ENCODE measurements at regions not wholly inside any gene's neighbourhood (a gene's known extent, or its start where the extent isn't known, plus 50 kb on each side); places are given as distances from the start of the nearest gene placed in this dataset.
"Not testable (repeated sequence)": the region's sequence is repeated elsewhere in the genome, so short reads cannot be mapped to it uniquely, and the experiment has no call there.

DNA sequence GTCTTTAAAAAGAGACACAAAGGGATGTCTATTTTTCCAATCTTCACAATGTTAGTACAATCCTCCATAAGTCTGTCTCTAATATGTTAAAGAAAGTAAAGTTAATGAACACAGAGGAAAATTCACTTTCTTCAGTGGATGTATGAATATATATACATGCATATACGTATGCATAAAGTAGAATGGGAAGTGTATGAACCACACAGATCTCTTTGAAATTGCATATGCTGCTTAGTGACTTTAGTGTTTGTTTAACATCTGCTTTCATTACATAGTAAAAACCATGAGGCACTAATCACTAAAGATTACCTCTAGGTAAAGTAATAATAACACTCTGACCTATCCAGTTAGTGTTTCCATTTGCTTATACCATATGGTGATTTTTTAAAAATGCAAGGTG is 451.2 kb downstream of the SEMA3D start:
- Histone ChIP-seq H3K9me3 (no peaks in the 10 kb centered on the region), H3K4me3 (ENCODE audit: low read depth in 2 of 2, low read length in 1 of 2) (no peak overlapping the region), H3K4me2 (no peak overlapping the region), H3K4me1 (ENCODE audit: control insufficient read depth in 1 of 2, insufficient read depth in 2 of 2, low read depth in 1 of 2, low read length in 1 of 2) (no peaks in the 10 kb centered on the region), H3K79me2 (ENCODE audit: insufficient read depth) (no peaks in the 10 kb centered on the region), H3K9me2 (no peaks in the 10 kb centered on the region), H3K9ac (no peak overlapping the region), H3K27ac (ENCODE audit: low read depth in 2 of 2, low read length in 1 of 2) (no peak overlapping the region), H4K20me1 (ENCODE audit: insufficient read depth) (no peaks in the 10 kb centered on the region), H2AFZ (ENCODE audit: low read depth) (no peak overlapping the region), H3K27me3 (ENCODE audit: insufficient read depth) (no peaks in the 10 kb centered on the region), H3K36me3 (replicated peaks in 1 of 2; ENCODE audit: control insufficient read depth in 1 of 2, insufficient read depth in 2 of 2, low read length in 1 of 2) (no peaks in the 10 kb centered on the region), H3F3A (replicated peaks; ENCODE audit: insufficient read depth) (no peaks in the 10 kb centered on the region)
- WGBS (ENCODE audit: low lambda C conversion rate) = 100% methylated on average over 1 of the region's 1 CpG
- POLR2A ChIA-PET = no interaction called here
- no peak for TF ChIP-seq NFIC (IDR thresholded peaks at IDR 0.05; ENCODE audit: borderline replicate concordance)
- TF ChIP-seq, protein P1, sequence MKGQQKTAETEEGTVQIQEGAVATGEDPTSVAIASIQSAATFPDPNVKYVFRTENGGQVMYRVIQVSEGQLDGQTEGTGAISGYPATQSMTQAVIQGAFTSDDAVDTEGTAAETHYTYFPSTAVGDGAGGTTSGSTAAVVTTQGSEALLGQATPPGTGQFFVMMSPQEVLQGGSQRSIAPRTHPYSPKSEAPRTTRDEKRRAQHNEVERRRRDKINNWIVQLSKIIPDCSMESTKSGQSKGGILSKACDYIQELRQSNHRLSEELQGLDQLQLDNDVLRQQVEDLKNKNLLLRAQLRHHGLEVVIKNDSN (IDR thresholded peaks at IDR 0.05; ENCODE audit: borderline replicate concordance, low read depth) = no peak
- TF ChIP-seq NRF1 (IDR thresholded peaks at IDR 0.05; ENCODE audit: low read depth, low read length) = no peak
- TF ChIP-seq RXRA (IDR thresholded peaks at IDR 0.05; ENCODE audit: borderline replicate concordance, low read depth) = no peak
- CTCF ChIA-PET = no interaction called here
- no peak for DNase-seq

DNA sequence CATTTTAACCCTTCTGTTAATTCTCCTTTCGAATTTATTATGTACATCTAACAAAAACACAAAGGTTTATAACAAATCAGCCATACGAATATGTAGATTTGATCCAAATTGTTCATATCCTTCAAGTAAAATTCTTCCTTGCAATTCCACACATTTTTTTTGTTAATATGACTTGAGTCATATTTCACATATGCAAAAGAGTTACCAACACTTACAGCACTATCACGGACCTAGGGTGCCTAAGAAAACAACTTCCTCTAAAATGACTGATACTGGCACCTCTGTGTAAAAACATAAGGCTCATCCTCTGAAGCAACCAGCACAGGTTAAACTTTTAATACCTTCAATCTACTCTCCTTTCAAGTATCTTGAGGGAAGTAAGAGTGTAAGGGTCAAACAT is 451.8 kb downstream of the SEMA3D start:
- no peak overlapping the region for H3K27ac ChIP-seq (ENCODE audit: low read depth in 2 of 2, low read length in 1 of 2)
- no peak overlapping the region for H3K4me2 ChIP-seq
- H3K9me3 ChIP-seq = no peaks in the 10 kb centered on the region
- H4K20me1 ChIP-seq (ENCODE audit: insufficient read depth) = no peaks in the 10 kb centered on the region
- H3K9me2 ChIP-seq = no peaks in the 10 kb centered on the region
- H3K27me3 ChIP-seq (ENCODE audit: insufficient read depth) = no peaks in the 10 kb centered on the region
- no peaks in the 10 kb centered on the region for H3K79me2 ChIP-seq (ENCODE audit: insufficient read depth)
- peaks cover under 1% of the 10 kb centered on the region for H3F3A ChIP-seq (replicated peaks; ENCODE audit: insufficient read depth)
- peak overlapping the region; percentile 16; the same call in 1 of the 2 replicates for H2AFZ ChIP-seq (ENCODE audit: low read depth)
- POLR2A ChIA-PET = no interaction called here
- no peak overlapping the region for H3K9ac ChIP-seq
- TF ChIP-seq FOXM1 (IDR thresholded peaks at IDR 0.05; ENCODE audit: low read depth) (no peak), MEF2A (IDR thresholded peaks at IDR 0.05; ENCODE audit: borderline replicate concordance, low read depth) (no peak), FOXJ3 (CRISPR knock-in tag; IDR thresholded peaks at IDR 0.05) (no peak), SIN3A (IDR thresholded peaks at IDR 0.05; ENCODE audit: borderline replicate concordance, low read depth, low read length) (no peak)
- CTCF ChIA-PET = no interaction called here
- no peak for DNase-seq
- 71% methylated on average over 3 of the region's 3 CpGs for WGBS (ENCODE audit: low lambda C conversion rate)
- H3K4me1 ChIP-seq (ENCODE audit: control insufficient read depth in 1 of 2, insufficient read depth in 2 of 2, low read depth in 1 of 2, low read length in 1 of 2) = peaks cover 0 to under 1% of the 10 kb centered on the region in 2 experiments; a peak in 1 of 4 replicates
- no peak overlapping the region for H3K4me3 ChIP-seq (ENCODE audit: low read depth in 2 of 2, low read length in 1 of 2)
- no peaks in the 10 kb centered on the region for H3K36me3 ChIP-seq (replicated peaks in 1 of 2; ENCODE audit: control insufficient read depth in 1 of 2, insufficient read depth in 2 of 2, low read length in 1 of 2)

DNA sequence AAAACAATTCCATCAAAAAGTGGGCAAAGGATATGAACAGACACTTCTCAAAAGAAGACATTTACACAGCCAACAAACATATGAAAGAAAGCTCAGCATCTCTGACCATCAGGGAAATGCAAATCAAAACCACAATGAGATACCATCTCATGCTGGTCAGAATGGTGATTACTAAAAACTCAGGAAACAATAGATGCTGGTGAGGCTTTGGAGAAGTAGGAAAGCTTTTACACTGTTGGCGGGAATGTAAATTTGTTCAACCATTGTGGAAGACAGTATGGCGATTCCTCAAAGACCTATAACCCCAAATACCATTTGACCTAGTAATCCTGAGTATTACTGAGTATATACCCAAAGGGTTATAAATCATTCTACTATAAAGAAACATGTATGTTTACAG is 452.9 kb downstream of the SEMA3D start:
- H3K9ac ChIP-seq; H3K9me3 ChIP-seq; H3K4me1 ChIP-seq (ENCODE audit: control insufficient read depth in 1 of 2, insufficient read depth in 2 of 2, low read depth in 1 of 2, low read length in 1 of 2); DNase-seq; H3K79me2 ChIP-seq (ENCODE audit: insufficient read depth); H4K20me1 ChIP-seq (ENCODE audit: insufficient read depth); POLR2A ChIA-PET; H3K4me3 ChIP-seq (ENCODE audit: low read depth in 2 of 2, low read length in 1 of 2); H2AFZ ChIP-seq (ENCODE audit: low read depth); H3K27ac ChIP-seq (ENCODE audit: low read depth in 2 of 2, low read length in 1 of 2); CTCF ChIA-PET; H3K27me3 ChIP-seq (ENCODE audit: insufficient read depth); H3K4me2 ChIP-seq; H3K36me3 ChIP-seq (replicated peaks in 1 of 2; ENCODE audit: control insufficient read depth in 1 of 2, insufficient read depth in 2 of 2, low read length in 1 of 2); H3K9me2 ChIP-seq: not testable (repeated sequence)
- 87% methylated on average over 2 of the region's 2 CpGs for WGBS (ENCODE audit: low lambda C conversion rate)
- H3F3A ChIP-seq (replicated peaks; ENCODE audit: insufficient read depth) = peaks cover 11% of the 10 kb centered on the region

DNA sequence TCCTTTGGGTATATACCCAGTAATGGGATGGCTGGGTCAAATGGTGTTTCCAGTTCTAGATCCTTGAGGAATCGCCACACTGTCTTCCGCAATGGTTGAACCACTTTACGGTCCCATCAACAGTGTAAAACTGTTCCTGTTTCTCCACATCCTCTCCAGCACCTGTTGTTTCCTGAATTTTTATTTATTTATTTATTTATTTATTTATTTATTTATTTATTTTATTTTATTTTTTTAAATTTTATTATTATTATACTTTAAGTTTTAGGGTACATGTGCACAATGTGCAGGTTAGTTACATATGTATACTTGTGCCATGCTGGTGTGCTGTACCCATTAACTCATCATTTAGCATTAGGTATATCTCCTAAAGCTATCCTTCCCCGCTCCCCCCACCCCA is 456.0 kb downstream of the SEMA3D start:
- H3K27me3 ChIP-seq (ENCODE audit: insufficient read depth); H4K20me1 ChIP-seq (ENCODE audit: insufficient read depth); H3K4me3 ChIP-seq (ENCODE audit: low read depth in 2 of 2, low read length in 1 of 2); DNase-seq; H3K9me2 ChIP-seq; H3K4me2 ChIP-seq; H3K4me1 ChIP-seq (ENCODE audit: control insufficient read depth in 1 of 2, insufficient read depth in 2 of 2, low read depth in 1 of 2, low read length in 1 of 2); H3K9ac ChIP-seq; H3K79me2 ChIP-seq (ENCODE audit: insufficient read depth); POLR2A ChIA-PET; H3K9me3 ChIP-seq; H2AFZ ChIP-seq (ENCODE audit: low read depth); H3K36me3 ChIP-seq (replicated peaks in 1 of 2; ENCODE audit: control insufficient read depth in 1 of 2, insufficient read depth in 2 of 2, low read length in 1 of 2); H3K27ac ChIP-seq (ENCODE audit: low read depth in 2 of 2, low read length in 1 of 2): not testable (repeated sequence)
- 74% methylated on average over 4 of the region's 4 CpGs for WGBS (ENCODE audit: low lambda C conversion rate)
- CTCF ChIA-PET = interaction anchor here (0.9 kb wide), 1 partner anchor 12 kb away, joined by 3 read pairs; no protein-coding TSS in a partner anchor
- H3F3A ChIP-seq (replicated peaks; ENCODE audit: insufficient read depth) = peaks cover 17% of the 10 kb centered on the region
